ENCODE measurements at regions not wholly inside any gene's neighbourhood (a gene's known extent, or its start where the extent isn't known, plus 50 kb on each side); places are given as distances from the start of the nearest gene placed in this dataset.
"Not testable (repeated sequence)": the region's sequence is repeated elsewhere in the genome, so short reads cannot be mapped to it uniquely, and the experiment has no call there.

DNA sequence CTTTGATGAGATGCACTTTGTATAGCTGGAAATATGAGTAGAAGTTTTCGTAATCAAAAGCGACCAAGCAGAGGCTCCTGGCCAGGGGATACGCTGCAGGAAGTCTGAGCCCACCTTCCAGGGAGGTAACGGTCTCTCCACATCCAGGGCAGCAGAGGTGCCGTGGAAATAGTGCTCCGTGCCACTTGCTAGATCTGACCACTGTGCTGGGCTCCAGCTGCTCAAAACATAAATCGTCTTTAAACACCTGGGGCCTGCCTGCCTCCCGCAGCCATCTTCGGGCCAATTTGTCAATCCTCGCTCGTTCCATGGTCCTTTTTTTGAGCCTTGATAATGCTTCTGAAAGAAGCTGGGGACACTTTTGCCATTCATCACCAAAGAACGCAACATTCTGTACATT, 445.0 kb downstream of the ZNF536 start:
- no peak for DNase-seq (ENCODE audit: low read depth)

DNA sequence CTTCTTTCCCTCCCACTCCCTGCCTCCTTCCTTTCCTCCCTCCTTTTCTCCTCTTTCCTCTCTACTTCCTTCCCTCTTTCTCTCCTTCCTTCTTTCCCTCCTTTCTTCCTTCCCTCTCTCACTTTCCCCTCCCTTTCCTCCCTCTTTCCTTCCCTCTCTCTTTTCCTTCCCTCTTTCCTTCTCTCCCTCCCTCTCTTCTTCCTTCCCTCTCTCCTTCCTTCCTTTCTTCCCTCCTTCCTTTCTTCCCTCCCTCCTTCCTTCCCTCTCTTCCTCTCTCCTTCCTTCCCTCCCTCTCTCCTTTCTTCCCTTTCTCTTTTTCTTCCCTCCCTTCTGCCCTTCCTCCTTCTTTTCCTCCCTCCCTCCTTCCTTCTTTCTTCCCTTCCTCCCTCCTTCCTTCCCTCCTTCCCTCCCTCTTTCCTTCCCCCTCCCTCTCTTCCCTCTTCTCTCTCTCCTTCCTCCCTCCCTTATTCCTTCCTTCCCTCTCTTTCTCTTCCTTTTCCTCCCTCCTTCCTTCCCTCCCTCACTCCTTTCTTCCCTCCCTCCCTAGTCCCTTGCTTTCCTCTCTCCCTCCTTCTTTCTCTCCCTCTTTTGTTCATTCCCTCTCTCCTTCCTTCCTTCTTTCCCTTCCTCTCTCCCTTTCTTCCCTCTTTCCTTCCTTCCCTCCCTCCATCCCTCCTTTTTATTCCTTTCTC, 443.9 kb downstream of the ZNF536 start:
- no peak for DNase-seq (ENCODE audit: low read depth)

DNA sequence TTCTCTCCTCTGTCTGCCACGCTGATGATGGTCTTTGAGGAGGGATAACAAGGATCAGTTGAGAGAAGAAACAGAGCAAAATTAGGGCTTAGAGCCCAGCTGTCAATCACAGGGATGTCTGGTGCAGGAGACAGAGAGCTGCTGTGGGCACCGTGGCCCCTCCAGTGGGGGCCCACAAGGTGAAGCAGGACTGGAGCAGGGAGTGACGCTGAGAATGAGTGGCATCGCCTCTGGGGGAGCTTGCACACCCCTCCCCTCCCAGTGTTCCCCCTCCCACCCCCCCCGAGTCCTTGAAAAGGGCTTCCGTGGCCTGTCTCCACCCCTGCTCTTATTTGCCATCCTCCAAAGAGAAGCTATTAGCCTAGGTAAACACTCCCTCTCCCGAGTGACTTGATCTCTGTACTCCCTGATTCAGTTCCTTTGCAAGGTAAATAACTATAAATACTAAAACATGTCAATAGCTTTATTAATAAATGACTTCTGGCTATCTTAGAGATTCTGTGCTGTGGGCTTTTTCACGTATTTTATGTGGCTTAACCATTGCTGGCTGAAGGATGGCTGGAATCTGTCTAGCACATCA, 440.0 kb downstream of the ZNF536 start:
- DNase-seq (ENCODE audit: low read depth): no peak

DNA sequence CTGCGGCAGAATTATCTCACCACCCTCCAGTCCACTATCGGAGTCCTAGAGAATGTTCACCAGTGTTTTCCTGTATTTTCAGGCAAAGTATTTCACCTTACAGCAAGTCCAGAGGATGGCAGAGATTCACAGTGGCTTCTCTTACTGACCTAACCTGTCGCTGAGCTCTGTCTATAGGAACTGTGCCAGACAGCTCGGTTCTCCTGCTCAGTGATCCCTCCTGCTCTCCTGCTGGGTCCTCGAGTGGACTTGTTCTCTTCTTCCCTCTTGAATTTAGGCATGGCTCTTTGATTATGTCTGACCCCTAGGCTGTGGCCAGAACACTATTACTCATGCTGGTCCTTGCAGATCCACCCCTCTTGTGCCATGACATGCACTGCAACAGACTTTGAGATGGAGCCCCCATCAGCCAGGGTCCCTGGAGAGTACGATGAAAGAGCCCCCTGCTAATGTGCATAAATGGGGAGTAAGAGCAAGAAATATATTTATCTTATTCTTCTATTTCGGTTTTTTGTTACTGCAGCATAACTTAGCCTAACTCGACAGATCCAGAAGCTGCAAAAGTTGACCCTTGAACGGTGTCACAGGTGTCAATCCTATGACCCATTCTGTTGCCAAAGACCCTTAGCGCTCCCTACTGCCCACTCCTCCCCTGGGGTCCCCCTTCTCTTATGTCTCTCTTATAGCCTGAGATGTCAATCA, 439.4 kb downstream of the ZNF536 start:
- no peak for DNase-seq (ENCODE audit: low read depth)

DNA sequence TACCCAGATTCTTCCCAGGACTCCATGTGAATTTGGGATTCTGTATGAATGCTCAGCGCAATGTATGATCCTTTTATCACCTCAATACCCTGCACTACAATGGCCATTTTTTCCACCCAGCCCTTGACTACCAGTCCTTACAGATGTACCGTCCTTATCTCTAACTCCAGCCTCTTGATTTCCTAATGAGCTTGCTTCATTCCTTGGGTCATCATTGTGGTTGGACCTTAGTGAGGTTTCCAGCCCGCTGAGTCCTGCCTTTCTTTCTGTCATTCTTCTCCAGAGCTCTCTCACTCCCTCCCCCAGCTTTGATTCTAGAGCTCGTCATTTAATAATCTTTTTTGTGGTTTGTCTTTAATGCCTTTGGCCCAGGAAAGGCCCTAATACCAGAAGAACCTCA, 438.5 kb downstream of the ZNF536 start:
- no peak for DNase-seq (ENCODE audit: low read depth)

DNA sequence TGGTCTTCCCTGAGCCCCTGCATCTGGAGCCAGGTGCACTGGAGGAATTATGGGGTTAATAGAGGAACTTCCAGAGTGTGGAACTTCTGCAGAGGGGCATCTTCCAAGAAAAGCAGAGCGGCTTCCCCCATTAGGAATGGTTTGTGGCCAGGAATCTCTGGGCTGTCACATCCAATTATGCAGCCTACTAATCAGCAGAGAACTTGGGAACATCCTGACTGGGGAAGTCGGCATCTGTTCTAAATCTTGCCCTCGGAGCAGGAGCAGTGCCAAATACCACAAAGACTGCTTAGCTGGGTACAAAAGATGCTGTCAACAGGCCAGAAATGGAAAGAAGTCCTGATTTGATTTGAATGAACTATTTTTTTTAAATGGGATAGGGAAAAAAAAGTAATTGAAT, 435.1 kb downstream of the ZNF536 start:
- DNase-seq (ENCODE audit: low read depth): no peak

DNA sequence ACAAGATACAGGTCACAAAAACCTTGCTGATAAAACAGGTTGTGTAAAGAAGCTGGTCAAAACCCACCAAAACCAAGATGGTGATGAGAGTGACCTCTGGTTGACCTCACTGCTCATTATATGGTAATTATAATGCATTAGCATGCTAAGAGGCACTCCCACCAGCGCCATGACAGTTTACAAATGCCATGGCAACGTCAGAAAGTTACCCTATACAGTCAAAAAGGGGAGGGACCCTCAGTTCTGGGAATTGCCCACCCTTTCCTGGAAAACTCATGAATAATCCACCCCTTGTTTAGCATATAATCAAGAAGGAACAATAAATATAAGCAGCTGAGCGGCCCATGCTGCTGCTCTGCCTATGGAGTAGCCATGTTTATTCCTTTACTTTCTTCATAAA, 434.1 kb downstream of the ZNF536 start:
- DNase-seq (ENCODE audit: low read depth): no peak

DNA sequence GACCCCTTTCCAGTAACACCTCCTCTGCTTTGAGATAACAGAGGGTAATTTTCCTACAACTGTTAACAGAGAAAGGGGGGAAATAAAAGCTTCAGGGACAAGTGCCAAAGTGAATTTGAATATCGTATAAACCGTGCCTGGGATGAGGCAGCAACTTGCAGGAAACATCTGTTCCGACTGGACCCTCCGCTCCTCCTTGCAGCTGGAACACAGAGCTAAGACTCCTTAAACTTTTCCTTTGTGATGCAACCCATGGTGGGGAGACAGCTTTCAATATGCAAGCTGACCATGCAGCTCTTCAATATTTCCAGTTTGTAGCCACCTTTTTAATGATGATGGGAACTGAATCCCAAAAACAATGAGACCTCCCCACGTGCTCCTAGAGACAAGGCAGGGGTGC, 432.6 kb downstream of the ZNF536 start:
- no peak for DNase-seq (ENCODE audit: low read depth)

DNA sequence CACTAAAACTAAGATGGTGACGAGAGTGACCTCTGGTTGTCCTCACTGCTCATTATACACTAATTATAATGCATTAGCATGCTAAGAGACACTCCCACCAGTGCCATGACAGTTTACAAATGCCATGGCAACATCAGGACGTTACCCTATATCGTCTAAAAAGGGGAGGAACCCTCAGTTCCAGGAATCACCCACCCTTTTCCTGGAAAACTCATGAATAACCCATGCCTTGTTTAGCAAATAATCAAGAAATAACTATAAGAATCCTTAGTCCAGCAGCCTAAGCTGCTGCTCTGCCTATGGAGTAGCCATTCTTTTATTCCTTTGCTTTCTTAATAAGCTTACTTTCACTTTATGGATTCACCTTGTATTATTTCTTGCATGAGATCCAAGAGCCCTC, 432.1 kb downstream of the ZNF536 start:
- DNase-seq (ENCODE audit: low read depth): not testable (repeated sequence)

DNA sequence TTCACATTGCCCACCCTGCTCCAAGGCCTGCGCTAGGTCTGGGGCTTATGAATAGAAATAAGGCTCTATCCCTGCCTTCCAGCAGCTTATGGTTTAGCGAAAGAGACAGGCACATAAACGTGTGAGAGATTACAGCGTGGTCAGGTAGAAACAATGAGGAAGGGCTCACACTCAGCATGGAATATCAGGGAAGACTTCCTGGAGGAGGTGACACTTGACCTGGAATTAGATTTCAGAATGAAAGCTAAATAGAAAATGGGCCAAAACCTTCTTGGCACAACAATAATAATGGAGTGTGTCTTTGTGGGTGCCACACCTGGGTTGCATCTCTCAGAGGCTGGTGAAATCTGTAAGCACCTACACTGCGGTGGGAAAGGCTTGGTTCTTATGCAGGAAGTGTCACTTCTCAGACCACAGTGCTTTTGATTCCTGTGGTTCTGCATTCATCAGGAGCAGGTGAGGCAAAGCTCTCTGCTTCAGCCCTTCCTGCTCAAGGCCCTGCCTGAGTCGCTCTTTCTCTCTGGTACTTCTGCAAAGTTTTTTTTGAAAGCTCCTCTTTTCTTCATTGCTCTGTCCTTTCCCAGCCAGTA, 430.3 kb downstream of the ZNF536 start:
- no peak for DNase-seq (ENCODE audit: low read depth)

DNA sequence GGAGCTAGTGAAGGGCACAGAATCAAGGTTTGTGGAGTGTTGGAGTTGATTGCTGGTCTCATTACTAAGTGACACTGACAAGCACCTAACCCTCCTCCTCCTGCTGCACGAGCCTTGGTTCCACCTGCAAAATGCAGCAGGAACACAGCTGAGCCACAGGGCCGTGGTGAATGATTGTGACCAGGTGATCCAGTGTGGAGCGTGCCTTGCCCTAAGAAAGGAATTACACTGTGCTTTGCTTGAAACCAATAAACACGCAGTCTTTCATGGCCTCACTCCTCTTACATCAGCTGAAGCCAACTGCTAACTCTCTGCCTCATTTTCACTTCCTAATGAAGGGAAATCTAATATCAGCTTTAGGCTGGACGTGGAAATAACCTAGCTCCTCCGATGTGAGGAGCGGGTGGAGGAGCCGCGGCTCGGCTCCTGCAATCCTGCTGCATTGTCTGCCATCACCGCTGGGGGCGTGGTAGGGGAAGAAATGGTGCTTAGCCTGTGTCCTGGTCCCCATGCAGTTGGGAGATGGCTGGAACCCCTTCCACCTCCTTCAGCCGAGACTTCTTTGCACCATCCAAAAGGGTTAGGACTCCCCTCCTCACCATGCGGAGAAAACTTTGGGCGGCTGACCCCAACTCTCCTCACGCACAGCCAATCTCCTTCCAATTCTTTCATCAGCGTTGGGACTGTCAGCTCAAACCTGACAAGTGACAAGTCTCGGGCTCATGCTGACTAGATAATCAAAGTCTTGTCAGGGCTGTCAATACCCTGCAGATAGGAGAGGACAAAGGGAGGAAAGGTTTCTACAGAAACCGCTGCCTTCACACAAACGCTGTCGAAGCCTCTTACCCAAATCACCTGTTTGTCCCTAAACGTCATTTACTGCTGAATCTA, 427.9 kb downstream of the ZNF536 start:
- DNase-seq (ENCODE audit: low read depth): peak; percentile 4

DNA sequence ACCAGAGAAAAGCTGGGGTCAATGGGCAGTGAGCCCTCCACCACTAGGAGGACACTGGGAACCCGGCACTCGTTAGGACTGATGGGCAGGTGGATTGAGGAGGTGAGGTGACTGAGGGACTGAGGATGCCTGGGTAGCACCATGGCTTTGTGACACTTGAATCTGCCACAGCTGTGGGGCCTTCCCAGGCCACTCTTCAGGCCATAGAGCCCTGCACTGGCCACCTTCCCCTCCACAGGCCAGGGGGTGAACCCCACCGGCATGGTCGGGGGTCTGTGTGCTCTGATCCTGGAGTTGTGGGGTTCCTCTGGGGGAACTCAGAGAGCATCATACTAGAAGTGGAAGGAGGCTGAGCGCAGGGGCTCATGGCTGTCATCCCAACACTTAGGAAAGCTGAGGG, 423.5 kb downstream of the ZNF536 start:
- no peak for DNase-seq (ENCODE audit: low read depth)

DNA sequence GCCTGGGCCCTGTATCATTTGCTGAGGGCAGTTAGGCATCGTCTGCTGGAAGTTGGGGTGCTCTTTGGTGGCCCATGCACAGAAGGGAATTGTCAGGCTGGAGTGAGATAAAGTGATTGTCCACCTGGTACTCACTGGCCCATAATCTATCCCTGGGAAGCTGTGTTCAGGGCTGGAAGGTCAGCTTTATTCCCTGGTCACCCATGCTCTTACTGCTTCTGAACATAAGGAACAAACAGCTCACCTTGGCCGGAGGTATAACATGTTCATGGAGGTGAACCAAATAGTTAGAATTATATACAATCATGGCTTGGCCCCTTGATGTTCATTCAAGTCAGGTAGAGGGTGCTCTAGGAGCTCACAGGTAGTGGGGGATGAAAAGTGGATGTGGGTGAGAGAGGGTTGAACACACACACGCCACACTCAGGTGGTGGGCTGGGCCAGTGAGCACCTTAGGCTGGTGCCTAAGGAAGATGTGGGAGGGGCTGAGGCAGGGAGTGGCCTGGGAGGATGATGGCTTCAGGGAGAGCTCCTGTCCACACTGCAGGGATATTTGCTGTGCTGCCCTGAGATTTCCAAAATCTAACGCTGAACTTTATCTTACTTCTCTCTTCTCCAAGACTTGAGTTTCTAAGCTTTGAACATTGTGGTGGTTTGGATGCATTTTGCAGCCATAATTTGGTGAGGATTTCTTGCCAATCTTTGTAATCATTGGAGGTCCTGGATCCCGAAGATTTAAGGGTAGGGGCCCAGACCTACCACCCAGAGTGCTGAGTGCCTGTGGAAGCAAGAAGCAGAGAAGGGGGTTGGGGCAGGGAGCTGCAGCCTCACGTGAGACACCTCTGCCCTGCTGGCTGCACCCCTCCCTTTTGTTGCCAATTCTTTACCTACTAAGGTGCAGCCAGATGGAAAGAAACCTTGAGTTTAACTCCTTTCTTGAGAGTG, 420.6 kb downstream of the ZNF536 start:
- no peak for DNase-seq (ENCODE audit: low read depth)

DNA sequence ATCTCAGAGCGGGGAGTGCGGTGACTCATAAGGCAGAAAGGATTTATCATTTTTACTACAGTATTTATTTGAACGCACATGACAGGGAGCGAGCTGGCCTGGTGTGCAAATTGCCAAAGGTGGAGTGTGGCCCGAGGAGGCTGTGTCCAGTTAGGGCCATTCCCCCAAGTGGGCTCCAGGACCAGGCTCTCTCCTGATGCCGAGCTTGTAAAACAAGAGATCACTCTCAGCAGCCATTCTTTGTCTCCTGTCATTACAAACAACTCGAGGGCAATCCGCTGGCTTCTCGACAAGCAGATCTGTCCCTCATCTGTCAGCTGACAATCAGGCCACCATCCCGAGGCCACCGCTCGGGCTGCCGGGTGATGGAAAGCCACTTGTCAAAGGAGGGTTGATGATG, 418.9 kb downstream of the ZNF536 start:
- DNase-seq (ENCODE audit: low read depth): no peak

DNA sequence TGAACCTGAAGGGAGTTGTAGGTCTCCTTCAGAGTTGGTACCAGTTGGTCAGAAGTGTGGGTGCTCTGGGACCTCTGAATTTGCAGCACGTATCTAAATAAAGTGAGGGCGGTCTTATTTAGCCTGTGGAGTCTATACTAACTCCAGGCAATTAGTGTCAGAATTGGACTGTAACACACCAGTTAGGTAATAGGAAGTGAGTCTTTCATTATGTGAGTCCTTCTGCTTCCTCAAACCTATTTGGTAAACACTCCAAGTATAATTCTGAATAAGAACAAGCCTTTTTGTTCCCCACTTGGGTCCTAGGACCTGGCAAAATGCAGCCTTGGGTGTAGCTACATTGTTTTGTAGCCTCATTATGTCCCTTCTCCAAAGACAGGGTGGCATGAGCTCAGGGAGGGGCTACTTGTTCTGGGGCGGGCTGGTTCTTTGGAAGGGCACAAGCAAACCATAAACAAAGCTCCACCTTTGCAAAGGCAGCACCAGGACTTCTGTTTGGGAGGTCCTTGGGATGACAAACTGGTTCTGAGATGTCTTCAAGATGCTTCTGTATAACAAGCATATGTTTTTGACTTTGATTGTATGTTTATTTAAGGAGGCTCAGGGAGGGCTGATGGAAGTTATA, 418.0 kb downstream of the ZNF536 start:
- DNase-seq (ENCODE audit: low read depth): no peak

DNA sequence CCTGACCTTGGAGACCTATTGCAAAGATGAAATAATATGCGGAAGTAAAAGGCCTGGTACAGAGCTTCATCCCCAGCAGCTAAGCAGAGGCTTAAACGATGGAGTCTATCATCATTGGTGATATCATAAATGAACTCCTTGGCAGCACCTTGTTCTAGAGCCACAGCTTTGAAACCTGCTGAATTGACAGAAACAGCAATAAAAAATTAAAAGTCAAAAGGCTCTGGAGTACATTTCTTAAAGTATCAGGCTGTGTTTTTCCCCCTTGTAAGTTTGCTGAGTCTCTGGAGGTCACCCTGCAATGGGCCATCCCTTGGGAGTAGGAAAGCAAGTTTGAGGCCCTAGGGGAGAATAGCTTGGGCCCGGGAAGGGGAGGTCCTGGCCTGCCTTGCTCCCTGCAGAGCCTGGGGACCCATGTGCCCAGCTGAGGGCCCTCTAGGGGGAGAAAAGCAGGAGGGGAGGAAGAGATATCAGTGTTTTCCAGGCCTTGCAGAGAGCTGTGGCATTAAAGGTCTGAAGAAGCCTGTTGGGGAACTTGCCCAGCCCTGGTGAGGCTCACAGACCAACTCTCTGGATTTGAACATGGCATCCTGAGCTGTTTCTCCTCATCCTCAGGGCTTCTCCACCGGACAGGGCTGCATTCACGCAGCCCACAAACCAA, 416.1 kb downstream of the ZNF536 start:
- DNase-seq (ENCODE audit: low read depth): no peak

DNA sequence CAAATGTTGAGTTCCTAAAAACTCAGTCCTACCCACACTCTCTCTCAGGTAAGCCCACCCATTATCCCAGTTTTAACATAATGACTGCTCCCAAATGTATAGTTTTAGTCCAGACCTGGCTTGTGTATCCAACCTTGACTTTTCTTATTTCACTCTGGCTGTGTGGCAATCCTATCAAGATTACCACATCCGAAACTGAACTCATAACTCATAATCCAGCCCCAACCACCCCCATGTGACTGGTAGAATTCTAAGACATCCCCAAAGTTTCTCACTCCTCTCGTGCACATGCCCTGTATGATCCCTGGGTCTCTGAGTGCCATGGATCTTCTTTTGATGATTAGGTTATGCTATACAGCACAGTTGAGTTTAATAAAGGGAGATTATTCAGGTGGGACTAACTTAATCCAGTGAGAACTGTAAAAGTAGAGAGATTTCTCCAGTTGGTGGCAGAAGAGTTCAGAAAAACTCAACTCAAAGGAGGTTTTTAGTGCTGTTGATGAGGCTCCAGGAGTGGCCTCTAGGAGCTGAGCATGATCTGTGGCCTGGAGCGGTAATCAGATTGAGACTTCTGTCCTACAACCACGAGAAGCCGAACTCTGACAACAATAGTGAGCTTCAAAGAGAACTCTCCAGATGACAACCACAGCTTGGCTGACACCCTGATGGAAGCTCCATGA, 413.4 kb downstream of the ZNF536 start:
- DNase-seq (ENCODE audit: low read depth): no peak

DNA sequence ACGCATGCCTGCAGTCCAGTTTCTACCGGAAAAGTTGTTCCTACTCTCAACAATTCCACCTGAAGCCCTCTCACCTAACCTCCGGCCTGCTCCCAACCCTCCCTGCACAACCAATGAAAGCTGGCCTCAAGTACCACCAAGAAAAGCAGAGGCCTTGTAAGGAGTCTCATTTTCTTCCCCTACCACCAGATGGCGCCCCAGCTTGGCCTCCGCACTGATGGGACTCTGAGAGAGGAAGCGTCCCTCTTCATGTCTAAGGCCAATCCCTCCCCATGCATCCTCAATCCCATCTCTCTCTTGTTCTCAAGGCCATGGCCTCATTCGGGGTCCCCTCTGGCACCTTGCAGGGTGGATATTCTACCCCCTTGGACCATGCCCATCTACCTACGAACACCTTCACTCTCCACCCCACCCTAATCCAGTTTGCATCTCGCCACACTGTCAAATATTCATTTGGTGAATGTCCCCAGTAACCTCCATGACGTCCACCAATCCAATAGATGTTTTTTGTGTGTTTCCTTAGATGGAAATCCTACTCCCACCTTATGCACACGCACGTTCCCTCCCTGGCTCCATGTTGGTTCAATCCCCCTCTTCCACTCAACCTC, 412.8 kb downstream of the ZNF536 start:
- peak; percentile 47 for DNase-seq (ENCODE audit: low read depth)

DNA sequence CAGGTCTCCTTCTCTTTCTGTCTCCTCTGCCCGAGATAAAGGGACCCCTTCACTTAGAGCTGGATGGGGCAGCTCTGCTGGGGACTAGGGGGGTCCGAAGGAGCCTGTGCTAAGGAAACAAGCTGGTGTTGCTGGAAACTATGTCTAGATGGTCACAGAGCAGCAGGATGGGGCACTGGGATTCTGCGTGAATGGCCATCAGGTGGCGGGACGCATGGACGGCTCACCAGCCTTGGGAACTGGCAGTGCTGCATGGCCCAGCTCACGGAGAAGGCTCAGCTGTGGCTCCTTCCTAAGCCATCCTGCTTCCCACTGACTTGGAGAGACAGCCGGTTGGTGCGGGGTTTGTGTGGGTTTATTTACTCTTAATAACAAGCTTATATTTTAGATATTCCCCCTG, 411.8 kb downstream of the ZNF536 start:
- no peak for DNase-seq (ENCODE audit: low read depth)
